Activated naive CD8-positive, alpha-beta T cell treated with anti-CD3 and anti-CD28 coated beads, Interleukin-2, amount 10 ng/mL, durations not matched to agents 7 days and 5 days (primary cell): ENCODE measurements at regions not wholly inside any gene's neighbourhood (a gene's known extent, or its start where the extent isn't known, plus 50 kb on each side); places are given as distances from the start of the nearest gene placed in this dataset.
"Not testable (repeated sequence)": the region's sequence is repeated elsewhere in the genome, so short reads cannot be mapped to it uniquely, and the experiment has no call there.

ENCODE experiments used
- ATAC-seq: fragments of 150-1000 bp; cut with Tn5 transposase; one replicate; pipeline ENCODE4 v1.10.0; 2021; ENCODE audit warnings: low read depth, moderate library complexity
- POLR2A ChIA-PET: fragments of 350-600 bp; sonication (Branson Sonifier 250); formaldehyde crosslinking; loops from one replicate; lab custom pipeline; 2021; ENCODE audit warnings: antibody characterized with exemption; lab: Charles Lee
- DNase-seq: peaks from one replicate; pipeline ENCODE4 v3.0.0; 2021
- H3K27ac Mint-ChIP-seq: one replicate; pipeline ENCODE4 v1.8.0; 2022; ENCODE audit warnings: mild to moderate bottlenecking, mixed read lengths
- H3K27me3 Mint-ChIP-seq: one replicate; pipeline ENCODE4 v1.8.0; 2022; ENCODE audit warnings: mild to moderate bottlenecking, moderate library complexity, mixed read lengths
- H3K36me3 Mint-ChIP-seq: one replicate; pipeline ENCODE4 v1.8.0; 2021; ENCODE audit warnings: mild to moderate bottlenecking, mixed read lengths
- H3K4me1 Mint-ChIP-seq: one replicate; pipeline ENCODE4 v1.8.0; 2021; ENCODE audit warnings: mixed read lengths
- H3K4me3 Mint-ChIP-seq: one replicate; pipeline ENCODE4 v1.8.0; 2022; ENCODE audit warnings: mild to moderate bottlenecking, moderate library complexity, mixed read lengths
- H3K9me3 Mint-ChIP-seq: one replicate; pipeline ENCODE4 v1.8.0; 2021; ENCODE audit warnings: mixed read lengths

DNA sequence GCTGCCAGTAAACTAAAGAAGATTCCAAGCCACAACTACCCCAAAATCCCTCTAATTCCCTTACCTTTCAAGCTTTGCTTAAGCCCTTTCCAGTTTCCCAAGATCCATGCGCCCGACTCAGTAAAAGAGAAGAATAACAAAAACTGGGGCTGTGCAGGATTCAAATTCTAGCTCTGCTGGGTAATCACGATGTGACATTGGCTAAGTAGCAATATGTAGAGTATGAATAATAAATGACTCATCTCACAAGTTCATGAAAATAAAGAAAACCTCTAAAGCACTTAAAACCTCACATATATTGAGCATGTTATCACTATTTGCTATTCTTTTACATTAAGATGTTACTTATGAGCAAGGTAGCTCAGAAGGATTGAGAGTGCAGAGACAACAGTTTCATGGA, 522.2 kb upstream of the ZNF717 start:
- Mint-ChIP-seq H3K36me3 (no peaks in the 10 kb centered on the region), H3K4me1 (no peaks in the 10 kb centered on the region), H3K4me3 (no peak overlapping the region), H3K27me3 (no peaks in the 10 kb centered on the region), H3K9me3 (peaks cover 3% of the 10 kb centered on the region), H3K27ac (no peak overlapping the region)
- DNase-seq (no peak), ATAC-seq (no peak)
- POLR2A ChIA-PET: no interaction called here

DNA sequence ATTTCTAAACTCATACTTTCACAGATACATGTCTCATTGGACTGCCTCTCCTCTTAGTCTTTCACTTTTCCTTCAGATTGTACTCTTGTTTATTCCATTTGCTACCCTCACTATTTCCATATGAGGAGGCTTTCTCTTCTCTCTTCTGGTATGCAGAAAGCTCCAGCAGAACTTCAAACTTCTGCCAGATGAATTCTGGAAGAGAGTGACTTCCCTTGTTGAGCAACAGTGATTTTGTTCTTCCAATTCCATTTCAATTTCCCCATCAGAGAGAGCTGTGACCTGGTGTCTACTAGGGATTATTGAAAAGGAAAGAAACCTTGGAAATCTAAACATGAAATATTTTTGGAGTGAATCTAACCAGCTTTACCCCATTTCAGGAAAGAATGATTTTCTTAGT, 523.2 kb upstream of the ZNF717 start:
- Mint-ChIP-seq H3K4me3 (no peak overlapping the region), H3K27me3 (no peaks in the 10 kb centered on the region), H3K4me1 (no peaks in the 10 kb centered on the region), H3K27ac (no peak overlapping the region), H3K36me3 (no peaks in the 10 kb centered on the region), H3K9me3 (peaks cover 3% of the 10 kb centered on the region)
- no peak for ATAC-seq
- DNase-seq: no peak
- POLR2A ChIA-PET: no interaction called here

DNA sequence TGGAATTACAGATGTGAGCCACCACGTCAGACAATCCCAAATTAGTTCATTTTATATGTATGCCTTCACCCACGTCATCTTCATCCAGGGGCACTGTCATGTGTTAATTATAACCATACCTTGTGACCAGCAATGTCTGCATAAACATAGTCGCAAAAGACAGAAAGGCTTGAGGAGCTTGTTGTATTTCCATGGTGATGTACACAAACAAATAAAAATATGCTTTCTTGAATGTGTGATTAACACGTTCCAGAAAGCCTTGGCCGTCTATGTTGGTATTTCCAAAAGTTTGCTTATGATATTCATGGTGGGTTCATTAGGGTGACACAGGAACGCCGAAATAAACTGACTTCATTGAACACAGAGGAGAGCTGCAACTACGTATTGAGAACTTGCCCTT, 524.7 kb upstream of the ZNF717 start:
- no peak for DNase-seq
- Mint-ChIP-seq H3K27me3 (no peaks in the 10 kb centered on the region), H3K27ac (no peak overlapping the region), H3K4me1 (no peaks in the 10 kb centered on the region), H3K4me3 (no peak overlapping the region), H3K9me3 (peaks cover 1% of the 10 kb centered on the region), H3K36me3 (no peaks in the 10 kb centered on the region)
- ATAC-seq: no peak
- POLR2A ChIA-PET: no interaction called here

GRCh38 chr3:76310667-76311066, 525.3 kb upstream of the ZNF717 start:
- Mint-ChIP-seq H3K4me1 (no peaks in the 10 kb centered on the region), H3K36me3 (no peaks in the 10 kb centered on the region), H3K27ac (no peak overlapping the region), H3K9me3 (peaks cover 1% of the 10 kb centered on the region), H3K4me3 (no peak overlapping the region), H3K27me3 (no peaks in the 10 kb centered on the region)
- DNase-seq (no peak), ATAC-seq (no peak)
- POLR2A ChIA-PET: no interaction called here

DNA sequence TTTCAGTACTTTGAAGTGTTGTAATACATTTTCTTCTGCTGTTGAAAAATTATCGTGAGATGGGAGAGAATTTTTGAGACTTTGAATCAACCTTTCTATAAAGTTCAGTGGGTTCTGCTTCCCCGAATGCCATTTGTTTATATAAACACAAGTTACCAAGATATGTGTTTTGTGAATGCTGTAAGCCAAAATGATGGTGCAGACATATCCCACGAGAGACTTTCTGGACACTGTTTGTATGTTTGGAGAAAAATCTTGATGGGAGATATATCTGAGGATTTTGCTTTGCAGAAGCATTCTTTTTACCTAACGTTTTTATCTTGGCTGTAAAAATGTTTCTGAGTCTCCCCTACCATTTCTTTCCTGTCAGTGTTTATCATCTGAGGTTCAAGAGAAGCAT, 526.6 kb upstream of the ZNF717 start:
- no peak overlapping the region for H3K27ac Mint-ChIP-seq
- POLR2A ChIA-PET: no interaction called here
- H3K4me3 Mint-ChIP-seq: no peak overlapping the region
- ATAC-seq (no peak), DNase-seq (no peak)
- no peaks in the 10 kb centered on the region for H3K36me3 Mint-ChIP-seq
- peaks cover 3% of the 10 kb centered on the region for H3K9me3 Mint-ChIP-seq
- no peaks in the 10 kb centered on the region for H3K27me3 Mint-ChIP-seq
- H3K4me1 Mint-ChIP-seq: no peaks in the 10 kb centered on the region

DNA sequence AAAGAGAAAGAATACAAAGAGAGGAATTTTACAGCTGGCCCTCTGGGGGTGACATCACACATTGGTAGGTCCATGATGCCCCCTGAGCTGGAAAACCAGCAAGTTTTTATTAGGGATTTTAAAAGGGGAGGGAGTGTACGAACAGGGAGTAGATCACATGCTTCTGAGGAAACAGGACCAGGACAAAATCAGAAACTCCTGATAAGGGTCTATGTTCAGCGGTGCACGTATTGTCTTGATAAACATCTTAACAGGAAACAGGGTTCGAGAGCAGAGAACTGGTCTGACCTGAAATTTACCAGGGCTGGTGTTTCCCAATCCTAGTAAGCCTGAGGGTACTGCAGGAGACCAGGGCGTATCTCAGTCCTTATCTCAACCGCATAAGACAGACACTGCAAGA, 530.6 kb upstream of the ZNF717 start:
- not testable (repeated sequence) for ATAC-seq, H3K27ac Mint-ChIP-seq

DNA sequence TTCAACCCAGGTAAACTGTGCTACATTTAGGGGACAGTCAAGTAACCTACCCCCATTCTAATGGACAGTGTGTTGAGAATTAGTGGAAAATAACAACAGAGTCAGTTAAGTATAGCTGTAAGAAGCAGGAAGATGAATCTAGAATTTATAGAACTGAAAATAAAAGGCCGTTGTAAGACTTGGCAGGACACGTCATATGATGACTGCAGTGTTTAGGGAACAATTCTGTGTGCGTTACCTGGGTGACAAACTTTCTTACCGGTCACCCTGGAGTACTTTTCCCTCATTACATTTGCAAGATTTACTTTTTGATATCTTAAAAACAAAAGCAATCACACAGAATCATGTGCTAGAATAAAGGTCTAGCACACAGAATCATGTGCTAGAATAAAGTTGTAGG, 536.3 kb upstream of the ZNF717 start:
- ATAC-seq (no peak), DNase-seq (no peak)
- no peak overlapping the region for H3K27ac Mint-ChIP-seq
- POLR2A ChIA-PET: no interaction called here
- no peaks in the 10 kb centered on the region for H3K27me3 Mint-ChIP-seq
- no peaks in the 10 kb centered on the region for H3K36me3 Mint-ChIP-seq
- H3K4me3 Mint-ChIP-seq: no peak overlapping the region
- peaks cover 1% of the 10 kb centered on the region for H3K9me3 Mint-ChIP-seq
- no peaks in the 10 kb centered on the region for H3K4me1 Mint-ChIP-seq

More for the DNA sequence above, 530.6 kb upstream of the ZNF717 start:
- H3K27me3 Mint-ChIP-seq, H3K36me3 Mint-ChIP-seq, H3K4me1 Mint-ChIP-seq, H3K4me3 Mint-ChIP-seq, POLR2A ChIA-PET, H3K9me3 Mint-ChIP-seq, DNase-seq: not testable (repeated sequence)

DNA sequence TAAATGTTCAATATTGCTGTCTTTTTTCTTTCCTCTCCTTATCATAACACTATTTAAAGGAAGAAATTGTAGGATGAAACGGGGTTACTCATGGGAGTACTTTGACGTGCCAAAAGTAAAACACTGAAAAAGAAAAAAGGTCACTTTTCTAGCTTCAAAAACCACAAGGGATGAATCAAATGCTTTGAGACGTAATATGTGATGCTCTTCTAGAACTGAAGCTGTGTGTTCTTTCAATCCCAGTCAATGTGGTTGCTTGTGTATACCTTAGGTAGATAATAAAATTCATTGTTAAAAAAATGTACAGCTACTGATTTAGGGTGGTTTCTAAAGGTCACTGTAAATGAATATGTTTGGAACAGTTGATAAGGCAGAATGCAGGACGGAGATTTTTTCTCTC, 538.8 kb upstream of the ZNF717 start:
- peaks cover 6% of the 10 kb centered on the region for H3K9me3 Mint-ChIP-seq
- H3K27me3 Mint-ChIP-seq: no peaks in the 10 kb centered on the region
- H3K4me3 Mint-ChIP-seq: no peak overlapping the region
- H3K36me3 Mint-ChIP-seq: no peaks in the 10 kb centered on the region
- no peak for DNase-seq
- no peak overlapping the region for H3K27ac Mint-ChIP-seq
- ATAC-seq: no peak
- no peaks in the 10 kb centered on the region for H3K4me1 Mint-ChIP-seq
- POLR2A ChIA-PET: no interaction called here

- Mint-ChIP-seq H3K36me3 (no peaks in the 10 kb centered on the region), H3K9me3 (peaks cover 6% of the 10 kb centered on the region), H3K4me1 (no peaks in the 10 kb centered on the region), H3K27ac (no peak overlapping the region), H3K4me3 (no peak overlapping the region), H3K27me3 (no peaks in the 10 kb centered on the region)
- ATAC-seq (no peak), DNase-seq (no peak)
- POLR2A ChIA-PET: no interaction called here
Observed at GRCh38 chr3:76345878-76346277, 560.5 kb upstream of the ZNF717 start.

DNA sequence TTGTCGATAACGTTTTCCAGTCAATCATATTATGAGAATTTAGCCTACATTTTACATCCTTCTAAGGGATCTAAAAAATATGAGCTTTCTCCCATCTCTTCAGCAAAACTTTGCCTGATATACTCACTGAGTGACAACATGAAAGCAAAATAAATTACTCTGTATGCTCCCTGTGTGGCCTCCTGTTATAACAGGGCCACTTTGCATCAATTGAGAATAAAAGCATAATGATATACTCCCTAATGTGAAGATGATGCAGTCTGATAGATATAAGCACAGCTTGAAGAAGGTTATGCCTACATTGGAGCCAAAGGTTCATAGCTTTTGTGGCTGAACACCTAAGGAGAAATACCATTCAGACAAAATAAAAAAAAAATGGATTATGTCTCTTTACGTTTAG, 561.3 kb upstream of the ZNF717 start:
- Mint-ChIP-seq H3K36me3 (no peaks in the 10 kb centered on the region), H3K4me3 (no peak overlapping the region), H3K27me3 (no peaks in the 10 kb centered on the region), H3K27ac (no peak overlapping the region), H3K9me3 (peaks cover 6% of the 10 kb centered on the region), H3K4me1 (no peaks in the 10 kb centered on the region)
- POLR2A ChIA-PET: no interaction called here
- DNase-seq (no peak), ATAC-seq (no peak)

GRCh38 chr3:76349715-76350480, 564.5 kb upstream of the ZNF717 start:
- Mint-ChIP-seq H3K4me1 (no peaks in the 10 kb centered on the region), H3K4me3 (no peak overlapping the region), H3K9me3 (peaks cover 5% of the 10 kb centered on the region), H3K27me3 (no peaks in the 10 kb centered on the region), H3K36me3 (no peaks in the 10 kb centered on the region), H3K27ac (no peak overlapping the region)
- no peak for ATAC-seq
- DNase-seq: no peak
- POLR2A ChIA-PET: no interaction called here

DNA sequence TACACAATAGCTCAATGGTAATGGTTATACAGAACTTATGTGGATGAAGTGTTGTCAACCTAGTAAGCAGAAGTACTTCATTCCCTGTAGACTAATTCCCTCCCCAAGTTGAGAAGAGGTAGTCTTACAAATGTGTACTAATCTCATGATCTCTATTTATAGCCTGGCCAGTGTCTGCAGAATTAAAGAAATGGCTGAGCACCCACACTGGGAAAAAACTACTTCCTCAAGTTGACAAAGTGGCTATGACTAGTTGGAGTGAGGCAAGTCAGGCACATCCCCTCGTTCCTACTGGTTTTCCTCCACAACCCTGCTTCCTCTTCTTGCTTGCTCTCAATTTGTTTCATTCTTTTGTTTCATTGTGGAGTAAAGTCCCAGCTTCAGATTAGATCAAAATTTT, 566.7 kb upstream of the ZNF717 start:
- Mint-ChIP-seq H3K9me3 (peaks cover 5% of the 10 kb centered on the region), H3K4me3 (no peak overlapping the region), H3K27me3 (no peaks in the 10 kb centered on the region), H3K36me3 (no peaks in the 10 kb centered on the region), H3K4me1 (no peaks in the 10 kb centered on the region), H3K27ac (no peak overlapping the region)
- ATAC-seq (no peak), DNase-seq (no peak)
- POLR2A ChIA-PET: no interaction called here

- Mint-ChIP-seq H3K36me3 (no peaks in the 10 kb centered on the region), H3K4me3 (no peak overlapping the region), H3K9me3 (peaks cover 5% of the 10 kb centered on the region), H3K4me1 (no peaks in the 10 kb centered on the region), H3K27ac (no peak overlapping the region), H3K27me3 (no peaks in the 10 kb centered on the region)
- DNase-seq: no peak
- ATAC-seq: no peak
- POLR2A ChIA-PET: no interaction called here
Observed at GRCh38 chr3:76352511-76353284, 567.3 kb upstream of the ZNF717 start.

- Mint-ChIP-seq H3K4me3 (no peak overlapping the region), H3K4me1 (no peaks in the 10 kb centered on the region), H3K36me3 (no peaks in the 10 kb centered on the region), H3K27me3 (no peaks in the 10 kb centered on the region), H3K27ac (no peak overlapping the region), H3K9me3 (peaks cover 3% of the 10 kb centered on the region)
- ATAC-seq (no peak), DNase-seq (no peak)
- POLR2A ChIA-PET: no interaction called here
Observed at GRCh38 chr3:76353683-76354082, 568.3 kb upstream of the ZNF717 start.
